Mononuclear cell (primary cell): ENCODE measurements at regions not wholly inside any gene's neighbourhood (a gene's known extent, or its start where the extent isn't known, plus 50 kb on each side); places are given as distances from the start of the nearest gene placed in this dataset.

Source experiments
- H3K27me3 ChIP-seq: 2 replicates; pipeline ENCODE4 v1.6.0; 2011; ENCODE audit warnings: low read length, control low read depth; ENCODE audit not compliant: insufficient read depth
- H3K4me1 ChIP-seq: 2 replicates; pipeline ENCODE4 v1.5.1; 2011; ENCODE audit warnings: mild to moderate bottlenecking, low read length, control low read depth; ENCODE audit not compliant: insufficient read depth
- H3K4me3 ChIP-seq: 2 replicates; pipeline ENCODE4 v1.5.1; 2011; ENCODE audit warnings: mild to moderate bottlenecking, low read length, moderate library complexity
- H3K9me3 ChIP-seq: 2 replicates; pipeline ENCODE4 v1.5.1; 2011; ENCODE audit warnings: low read depth, mild to moderate bottlenecking, control low read depth, low read length

GRCh38 chr3:74107451-74107850 is 482.7 kb upstream of the PDZRN3 start:
- no peak overlapping the region for H3K4me3 ChIP-seq
- no peaks in the 10 kb centered on the region for H3K4me1 ChIP-seq
- H3K9me3 ChIP-seq: no peaks in the 10 kb centered on the region
- no peaks in the 10 kb centered on the region for H3K27me3 ChIP-seq

- Histone ChIP-seq H3K9me3 (no peaks in the 10 kb centered on the region), H3K4me1 (no peaks in the 10 kb centered on the region), H3K27me3 (no peaks in the 10 kb centered on the region), H3K4me3 (no peak overlapping the region)
Measured at GRCh38 chr3:74106925-74107324, 482.2 kb upstream of the PDZRN3 start.

- Histone ChIP-seq H3K27me3 (no peaks in the 10 kb centered on the region), H3K9me3 (no peaks in the 10 kb centered on the region), H3K4me1 (no peaks in the 10 kb centered on the region), H3K4me3 (no peak overlapping the region)
Measured at GRCh38 chr3:74091204-74091603, 466.5 kb upstream of the PDZRN3 start.

GRCh38 chr3:74089814-74090213 is 465.1 kb upstream of the PDZRN3 start:
- Histone ChIP-seq H3K4me1 (no peaks in the 10 kb centered on the region), H3K27me3 (no peaks in the 10 kb centered on the region)

GRCh38 chr3:74080056-74080461 is 455.3 kb upstream of the PDZRN3 start:
- Histone ChIP-seq H3K27me3 (no peaks in the 10 kb centered on the region), H3K4me3 (no peak overlapping the region), H3K4me1 (no peaks in the 10 kb centered on the region), H3K9me3 (no peaks in the 10 kb centered on the region)

More at GRCh38 chr3:74089814-74090213, 465.1 kb upstream of the PDZRN3 start:
- H3K4me3 ChIP-seq: no peak overlapping the region
- H3K9me3 ChIP-seq: no peaks in the 10 kb centered on the region

- Histone ChIP-seq H3K4me3 (no peak overlapping the region), H3K27me3 (no peaks in the 10 kb centered on the region), H3K4me1 (no peaks in the 10 kb centered on the region), H3K9me3 (no peaks in the 10 kb centered on the region)
Measured at GRCh38 chr3:74075241-74075640, 450.5 kb upstream of the PDZRN3 start.

GRCh38 chr3:74074700-74075099 is 450.0 kb upstream of the PDZRN3 start:
- Histone ChIP-seq H3K9me3 (no peaks in the 10 kb centered on the region), H3K4me3 (no peak overlapping the region), H3K27me3 (no peaks in the 10 kb centered on the region), H3K4me1 (no peaks in the 10 kb centered on the region)

- Histone ChIP-seq H3K4me3 (no peak overlapping the region), H3K9me3 (no peaks in the 10 kb centered on the region), H3K27me3 (no peaks in the 10 kb centered on the region), H3K4me1 (no peaks in the 10 kb centered on the region)
Measured at GRCh38 chr3:74067296-74067695, 442.6 kb upstream of the PDZRN3 start.

- Histone ChIP-seq H3K27me3 (no peaks in the 10 kb centered on the region), H3K4me1 (no peaks in the 10 kb centered on the region), H3K4me3 (no peak overlapping the region), H3K9me3 (no peaks in the 10 kb centered on the region)
Measured at GRCh38 chr3:74066456-74066855, 441.7 kb upstream of the PDZRN3 start.

GRCh38 chr3:74059923-74060600 is 435.3 kb upstream of the PDZRN3 start:
- no peaks in the 10 kb centered on the region for H3K4me1 ChIP-seq
- H3K27me3 ChIP-seq: no peaks in the 10 kb centered on the region
- H3K4me3 ChIP-seq: no peak overlapping the region
- no peaks in the 10 kb centered on the region for H3K9me3 ChIP-seq

- Histone ChIP-seq H3K27me3 (no peaks in the 10 kb centered on the region), H3K4me3 (no peak overlapping the region), H3K9me3 (no peaks in the 10 kb centered on the region), H3K4me1 (no peaks in the 10 kb centered on the region)
Measured at GRCh38 chr3:74059301-74059922, 434.7 kb upstream of the PDZRN3 start.

- no peaks in the 10 kb centered on the region for H3K9me3 ChIP-seq
- H3K27me3 ChIP-seq: no peaks in the 10 kb centered on the region
- no peaks in the 10 kb centered on the region for H3K4me1 ChIP-seq
- H3K4me3 ChIP-seq: no peak overlapping the region
Measured at GRCh38 chr3:74057169-74057568, 432.4 kb upstream of the PDZRN3 start.

- Histone ChIP-seq H3K4me1 (no peaks in the 10 kb centered on the region), H3K4me3 (no peak overlapping the region), H3K9me3 (no peaks in the 10 kb centered on the region), H3K27me3 (no peaks in the 10 kb centered on the region)
Measured at GRCh38 chr3:74055061-74055460, 430.3 kb upstream of the PDZRN3 start.

GRCh38 chr3:74054566-74054965 is 429.8 kb upstream of the PDZRN3 start:
- no peaks in the 10 kb centered on the region for H3K9me3 ChIP-seq
- no peak overlapping the region for H3K4me3 ChIP-seq
- H3K4me1 ChIP-seq: no peaks in the 10 kb centered on the region
- no peaks in the 10 kb centered on the region for H3K27me3 ChIP-seq

- H3K27me3 ChIP-seq: no peaks in the 10 kb centered on the region
- no peaks in the 10 kb centered on the region for H3K4me1 ChIP-seq
- H3K4me3 ChIP-seq: no peak overlapping the region
- no peaks in the 10 kb centered on the region for H3K9me3 ChIP-seq
Measured at GRCh38 chr3:74053970-74054516, 429.3 kb upstream of the PDZRN3 start.

GRCh38 chr3:74049444-74049843 is 424.7 kb upstream of the PDZRN3 start:
- Histone ChIP-seq H3K4me1 (no peaks in the 10 kb centered on the region), H3K4me3 (no peak overlapping the region), H3K27me3 (no peaks in the 10 kb centered on the region), H3K9me3 (no peaks in the 10 kb centered on the region)
